H9 (cell line): ENCODE measurements at regions not wholly inside any gene's neighbourhood (a gene's known extent, or its start where the extent isn't known, plus 50 kb on each side); places are given as distances from the start of the nearest gene placed in this dataset.

Experiments used
- DNase-seq: peaks from one replicate; pipeline ENCODE4 v3.0.0-alpha.2; 2017
- H2AFZ ChIP-seq: one replicate; pipeline ENCODE4 v1.6.1; 2013; ENCODE audit warnings: mild to moderate bottlenecking, low read length, control low read depth, moderate library complexity
- H2AK5ac ChIP-seq: 2 replicates; pipeline ENCODE4 v1.6.1; 2013; ENCODE audit warnings: low read length, control low read depth, mixed read lengths; ENCODE audit not compliant: insufficient read length
- H2BK120ac ChIP-seq: one replicate; pipeline ENCODE4 v1.6.1; 2013; ENCODE audit warnings: low read depth, mild to moderate bottlenecking, low read length, control low read depth, inconsistent platforms; ENCODE audit not compliant: poor library complexity, severe bottlenecking
- H2BK12ac ChIP-seq: 2 replicates; pipeline ENCODE4 v1.6.1; 2013; ENCODE audit warnings: low read length, control low read depth, mixed read lengths, low read depth; ENCODE audit not compliant: insufficient read length
- H2BK15ac ChIP-seq: 2 replicates; pipeline ENCODE4 v1.6.1; 2013; ENCODE audit warnings: low read depth, low read length, control low read depth
- H2BK20ac ChIP-seq: one replicate; pipeline ENCODE4 v1.6.1; 2013; ENCODE audit warnings: low read depth, mild to moderate bottlenecking, low read length, control low read depth, inconsistent platforms; ENCODE audit not compliant: poor library complexity, severe bottlenecking
- H2BK5ac ChIP-seq: 2 replicates; pipeline ENCODE4 v1.6.1; 2013; ENCODE audit warnings: low read length, control low read depth, mixed read lengths; ENCODE audit not compliant: insufficient read length
- H3K14ac ChIP-seq: 2 replicates; pipeline ENCODE4 v1.6.1; 2013; ENCODE audit warnings: low read length, control low read depth; ENCODE audit not compliant: insufficient read depth
- H3K18ac ChIP-seq: 2 replicates; pipeline ENCODE4 v1.6.1; 2013; ENCODE audit warnings: low read depth, mild to moderate bottlenecking, mixed read lengths, low read length, control low read depth; ENCODE audit not compliant: insufficient read length
- H3K23ac ChIP-seq: 2 replicates; pipeline ENCODE4 v1.6.1; 2013; ENCODE audit warnings: low read length, control low read depth, mixed read lengths, low read depth; ENCODE audit not compliant: insufficient read length
- H3K23me2 ChIP-seq: 2 replicates; pipeline ENCODE4 v1.6.1; 2013; ENCODE audit warnings: low read depth, mild to moderate bottlenecking, mixed read lengths, low read length, control low read depth; ENCODE audit not compliant: insufficient read length, poor library complexity, severe bottlenecking
- H3K27ac ChIP-seq: 2 replicates; pipeline ENCODE4 v1.5.1; 2013; ENCODE audit warnings: low read length, control low read depth, mixed read lengths, low read depth; ENCODE audit not compliant: insufficient read length
- H3K27me3 ChIP-seq: 2 replicates; pipeline ENCODE4 v1.6.1; 2013; ENCODE audit warnings: low read length, control low read depth, inconsistent platforms; ENCODE audit not compliant: insufficient read depth
- H3K4ac ChIP-seq: 2 replicates; pipeline ENCODE4 v1.6.1; 2013; ENCODE audit warnings: low read depth, mild to moderate bottlenecking, control low read depth, inconsistent platforms, low read length, moderate library complexity
- H3K4me1 ChIP-seq: 2 replicates; pipeline ENCODE4 v1.6.1; 2013; ENCODE audit warnings: low read length, control low read depth, inconsistent platforms; ENCODE audit not compliant: insufficient read depth
- H3K4me2 ChIP-seq: 2 replicates; pipeline ENCODE4 v1.6.1; 2013; ENCODE audit warnings: low read length, control low read depth, mixed read lengths; ENCODE audit not compliant: insufficient read length, insufficient read depth
- H3K56ac ChIP-seq: 2 replicates; pipeline ENCODE4 v1.6.1; 2013; ENCODE audit warnings: low read depth, mild to moderate bottlenecking, mixed read lengths, low read length, control low read depth; ENCODE audit not compliant: insufficient read length
- H3K79me1 ChIP-seq: 2 replicates; pipeline ENCODE4 v1.6.1; 2013; ENCODE audit warnings: low read depth, mild to moderate bottlenecking, moderate library complexity, low read length, control low read depth, inconsistent platforms; ENCODE audit not compliant: insufficient read depth, poor library complexity, severe bottlenecking
- H3K79me2 ChIP-seq: 2 replicates; pipeline ENCODE4 v1.6.1; 2013; ENCODE audit warnings: low read length, control low read depth, inconsistent platforms; ENCODE audit not compliant: insufficient read depth
- H3K9ac ChIP-seq: 2 replicates; pipeline ENCODE4 v1.6.1; 2013; ENCODE audit warnings: low read length, control low read depth, mixed read lengths; ENCODE audit not compliant: insufficient read length; ENCODE audit errors: extremely low read depth
- H3K9me3 ChIP-seq: one replicate; pipeline ENCODE4 v1.6.1; 2013; ENCODE audit warnings: low read depth, low read length, inconsistent platforms; ENCODE audit not compliant: control insufficient read depth
- H3T11ph ChIP-seq: one replicate; pipeline ENCODE4 v1.6.1; 2013; ENCODE audit warnings: mild to moderate bottlenecking, low read length, control low read depth, inconsistent platforms
- H4K20me1 ChIP-seq: one replicate; pipeline ENCODE4 v1.6.1; 2013; ENCODE audit not compliant: control insufficient read depth, insufficient read length, insufficient read depth
- H4K5ac ChIP-seq: 2 replicates; pipeline ENCODE4 v1.6.1; 2013; ENCODE audit warnings: low read depth, mild to moderate bottlenecking, mixed read lengths, low read length, control low read depth; ENCODE audit not compliant: insufficient read length
- H4K8ac ChIP-seq: replicated peaks from 2 replicates; pipeline ENCODE4 v1.6.1; 2013; ENCODE audit warnings: low read length, control low read depth, mixed read lengths, low read depth; ENCODE audit not compliant: insufficient read length
- H4K91ac ChIP-seq: 2 replicates; pipeline ENCODE4 v1.6.1; 2013; ENCODE audit warnings: low read depth, mild to moderate bottlenecking, moderate library complexity, mixed read lengths, low read length, control low read depth; ENCODE audit not compliant: insufficient read length
- H3K27ac Mint-ChIP-seq, 3 experiments: 2 replicates in 2 of 3; 3 replicates in 1 of 3; pipeline ENCODE4 v1.8.0; 2020 to 2021; ENCODE audit warnings: mixed read lengths in 3 of 3, mild to moderate bottlenecking in 1 of 3, moderate library complexity in 1 of 3
- H3K27me3 Mint-ChIP-seq: 2 replicates; pipeline ENCODE4 v1.8.0; 2021; ENCODE audit warnings: low read depth, mild to moderate bottlenecking, moderate library complexity, mixed read lengths
- H3K36me3 Mint-ChIP-seq, 3 experiments: 2 replicates in 2 of 3; 3 replicates in 1 of 3; pipeline ENCODE4 v1.8.0; 2020 to 2021; ENCODE audit warnings: low read depth in 3 of 3, mixed read lengths in 3 of 3; ENCODE audit not compliant: insufficient read depth in 1 of 3
- H3K4me1 Mint-ChIP-seq, 2 experiments: 2 replicates each; pipeline ENCODE4 v1.8.0; 2020; ENCODE audit warnings: mixed read lengths in 2 of 2
- H3K4me3 Mint-ChIP-seq, 2 experiments: 2 replicates in 1 of 2; 3 replicates in 1 of 2; pipeline ENCODE4 v1.8.0; 2020 to 2021; ENCODE audit warnings: mild to moderate bottlenecking in 2 of 2, mixed read lengths in 2 of 2, moderate library complexity in 1 of 2
- H3K9me3 Mint-ChIP-seq, 2 experiments: 2 replicates in 1 of 2; 3 replicates in 1 of 2; pipeline ENCODE4 v1.8.0; 2020; ENCODE audit warnings: mild to moderate bottlenecking in 2 of 2, mixed read lengths in 2 of 2, moderate library complexity in 1 of 2
- CTCF ChIP-seq: fragments of 200-600 bp; sonication (generic); conservative IDR thresholded peaks from 3 replicates; pipeline ENCODE4 v1.8.0; 2021; ENCODE audit warnings: antibody characterized with exemption, mild to moderate bottlenecking
- WGBS: extraction: QIAGEN DNeasy Blood & Tissue Kit; methylation state at CpG from one replicate; pipeline ENCODE4 v1.1.7; 2013; ENCODE audit warnings: missing lambda C conversion rate, low lambda C conversion rate, mixed read lengths; ENCODE audit not compliant: insufficient read length; ENCODE audit errors: extremely low coverage; 5-methylcytosine and 5-hydroxymethylcytosine counted together

GRCh38 chr7:131090886-131091692 is 236.6 kb upstream of the MKLN1 start:
- Histone ChIP-seq H3K23ac (no peak overlapping the region), H4K8ac (no peak overlapping the region), H3K4ac (no peak overlapping the region; the same call in 1 of the 2 replicates), H3K4me2 (peak overlapping the region; percentile 46), H3K18ac (peak overlapping the region; percentile 64), H2BK120ac (no peak overlapping the region), H3K27ac (peak overlapping the region; percentile 93), H2AK5ac (no peak overlapping the region), H3K14ac (no peak overlapping the region), H3K23me2 (no peaks in the 10 kb centered on the region), H4K20me1 (no peaks in the 10 kb centered on the region), H2AFZ (no peak overlapping the region), H2BK12ac (no peak overlapping the region), H2BK20ac (no peak overlapping the region), H3T11ph (no peak overlapping the region), H3K9ac (no peak overlapping the region), H4K5ac (peak overlapping the region; percentile 34), H3K27me3 (no peaks in the 10 kb centered on the region), H3K79me1 (no peaks in the 10 kb centered on the region), H3K4me1 (peaks cover 17% of the 10 kb centered on the region; the same call in 1 of the 2 replicates), H3K56ac (no peak overlapping the region), H2BK15ac (no peak overlapping the region), H4K91ac (no peak overlapping the region), H2BK5ac (no peak overlapping the region), H3K9me3 (no peaks in the 10 kb centered on the region), H3K79me2 (peaks cover 1% of the 10 kb centered on the region; the same call in 1 of the 2 replicates)
- no CpG with 5 or more reads among the region's 7 CpGs for WGBS
- H3K27me3 Mint-ChIP-seq: no peaks in the 10 kb centered on the region
- H3K9me3 Mint-ChIP-seq: no peaks in the 10 kb centered on the region; a peak in 1 of 5 replicates
- peak overlapping the region; percentile 93 to 99 (median 98) for H3K27ac Mint-ChIP-seq
- no peak for TF ChIP-seq CTCF
- peaks cover 3 to 5% (median 4%) of the 10 kb centered on the region in 3 experiments; a peak in 6 of 7 replicates for H3K36me3 Mint-ChIP-seq
- H3K4me3 Mint-ChIP-seq: peak overlapping the region; percentile 32 to 59
- no peak for DNase-seq
- peaks cover 42 to 45% of the 10 kb centered on the region in 2 experiments for H3K4me1 Mint-ChIP-seq
